HCT116 (cell line): ENCODE measurements at regions not wholly inside any gene's neighbourhood (a gene's known extent, or its start where the extent isn't known, plus 50 kb on each side); places are given as distances from the start of the nearest gene placed in this dataset.

Experiments used
- ATF3 ChIP-seq: IDR thresholded peaks from 2 replicates; pipeline ENCODE4 v1.6.1; 2012
- CBX3 ChIP-seq: IDR thresholded peaks from 2 replicates; pipeline ENCODE4 v1.6.1; 2012; ENCODE audit warnings: low read depth
- CEBPB ChIP-seq: IDR thresholded peaks from 2 replicates; pipeline ENCODE4 v1.6.1; 2012; ENCODE audit warnings: low read depth
- CTCF ChIP-seq, 3 experiments: fragments of 200-600 bp in 1 of 3; sonication (generic) in 1 of 3; IDR thresholded peaks in 2 of 3; conservative IDR thresholded peaks in 1 of 3; 2 replicates each; pipeline ENCODE4 v1.5.1; 2012 to 2017; ENCODE audit warnings: low read depth in 2 of 3, low read length in 2 of 3, antibody characterized with exemption in 1 of 3, borderline replicate concordance in 1 of 3, control low read depth in 1 of 3, mild to moderate bottlenecking in 1 of 3, mixed read lengths in 1 of 3, mixed run types in 1 of 3, moderate library complexity in 1 of 3; ENCODE audit not compliant: insufficient read depth in 1 of 3
- EZH2 ChIP-seq: fragments of 200-600 bp; sonication (generic); IDR thresholded peaks from 2 replicates; pipeline ENCODE4 v1.6.1; 2017; ENCODE audit warnings: antibody characterized with exemption, mixed run types
- FOSL1 ChIP-seq: IDR thresholded peaks from 2 replicates; pipeline ENCODE4 v1.6.1; 2012; ENCODE audit warnings: low read depth
- JUND ChIP-seq: IDR thresholded peaks from 2 replicates; pipeline ENCODE4 v1.6.1; 2012
- MAX ChIP-seq: IDR thresholded peaks from 2 replicates; pipeline ENCODE4 v1.6.1; 2012
- POLR2A ChIP-seq: IDR thresholded peaks from 2 replicates; pipeline ENCODE4 v1.7.0; 2011; ENCODE audit warnings: borderline replicate concordance; ENCODE audit not compliant: insufficient read depth, insufficient read length; ENCODE audit errors: extremely low read depth
- POLR2AphosphoS5 ChIP-seq: IDR thresholded peaks from 2 replicates; pipeline ENCODE4 v1.6.1; 2011; ENCODE audit warnings: mild to moderate bottlenecking, low read depth, low read length, moderate library complexity
- RAD21 ChIP-seq: IDR thresholded peaks from 2 replicates; pipeline ENCODE4 v1.6.1; 2012; ENCODE audit warnings: low read depth, mild to moderate bottlenecking
- SRF ChIP-seq: IDR thresholded peaks from 2 replicates; pipeline ENCODE4 v1.6.1; 2012; ENCODE audit warnings: low read depth
- TF ChIP-seq, protein P1 (sequence below): IDR thresholded peaks from 2 replicates; pipeline ENCODE4 v1.6.1; 2012; ENCODE audit warnings: low read depth
- TF ChIP-seq, protein P2 (sequence below): IDR thresholded peaks from 2 replicates; pipeline ENCODE4 v1.6.1; 2011; ENCODE audit warnings: mild to moderate bottlenecking, low read length, moderate library complexity; ENCODE audit not compliant: insufficient replicate concordance; ENCODE audit errors: extremely low read depth

- TF ChIP-seq CTCF (IDR thresholded peaks at IDR 0.05 in 2 of 3, conservative IDR thresholded peaks at IDR 0.05 in 1 of 3; ENCODE audit: borderline replicate concordance in 1 of 3, insufficient read depth in 1 of 3, low read depth in 2 of 3, low read length in 2 of 3) (no peak), EZH2 (no peak), MAX (no peak), POLR2AphosphoS5 (no peak), SRF (no peak), POLR2A (no peak), JUND (no peak), CBX3 (no peak), FOSL1 (no peak), RAD21 (no peak), ATF3 (no peak), CEBPB (no peak)
- TF ChIP-seq, protein P1, sequence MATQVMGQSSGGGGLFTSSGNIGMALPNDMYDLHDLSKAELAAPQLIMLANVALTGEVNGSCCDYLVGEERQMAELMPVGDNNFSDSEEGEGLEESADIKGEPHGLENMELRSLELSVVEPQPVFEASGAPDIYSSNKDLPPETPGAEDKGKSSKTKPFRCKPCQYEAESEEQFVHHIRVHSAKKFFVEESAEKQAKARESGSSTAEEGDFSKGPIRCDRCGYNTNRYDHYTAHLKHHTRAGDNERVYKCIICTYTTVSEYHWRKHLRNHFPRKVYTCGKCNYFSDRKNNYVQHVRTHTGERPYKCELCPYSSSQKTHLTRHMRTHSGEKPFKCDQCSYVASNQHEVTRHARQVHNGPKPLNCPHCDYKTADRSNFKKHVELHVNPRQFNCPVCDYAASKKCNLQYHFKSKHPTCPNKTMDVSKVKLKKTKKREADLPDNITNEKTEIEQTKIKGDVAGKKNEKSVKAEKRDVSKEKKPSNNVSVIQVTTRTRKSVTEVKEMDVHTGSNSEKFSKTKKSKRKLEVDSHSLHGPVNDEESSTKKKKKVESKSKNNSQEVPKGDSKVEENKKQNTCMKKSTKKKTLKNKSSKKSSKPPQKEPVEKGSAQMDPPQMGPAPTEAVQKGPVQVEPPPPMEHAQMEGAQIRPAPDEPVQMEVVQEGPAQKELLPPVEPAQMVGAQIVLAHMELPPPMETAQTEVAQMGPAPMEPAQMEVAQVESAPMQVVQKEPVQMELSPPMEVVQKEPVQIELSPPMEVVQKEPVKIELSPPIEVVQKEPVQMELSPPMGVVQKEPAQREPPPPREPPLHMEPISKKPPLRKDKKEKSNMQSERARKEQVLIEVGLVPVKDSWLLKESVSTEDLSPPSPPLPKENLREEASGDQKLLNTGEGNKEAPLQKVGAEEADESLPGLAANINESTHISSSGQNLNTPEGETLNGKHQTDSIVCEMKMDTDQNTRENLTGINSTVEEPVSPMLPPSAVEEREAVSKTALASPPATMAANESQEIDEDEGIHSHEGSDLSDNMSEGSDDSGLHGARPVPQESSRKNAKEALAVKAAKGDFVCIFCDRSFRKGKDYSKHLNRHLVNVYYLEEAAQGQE, result no peak
- TF ChIP-seq, protein P2, sequence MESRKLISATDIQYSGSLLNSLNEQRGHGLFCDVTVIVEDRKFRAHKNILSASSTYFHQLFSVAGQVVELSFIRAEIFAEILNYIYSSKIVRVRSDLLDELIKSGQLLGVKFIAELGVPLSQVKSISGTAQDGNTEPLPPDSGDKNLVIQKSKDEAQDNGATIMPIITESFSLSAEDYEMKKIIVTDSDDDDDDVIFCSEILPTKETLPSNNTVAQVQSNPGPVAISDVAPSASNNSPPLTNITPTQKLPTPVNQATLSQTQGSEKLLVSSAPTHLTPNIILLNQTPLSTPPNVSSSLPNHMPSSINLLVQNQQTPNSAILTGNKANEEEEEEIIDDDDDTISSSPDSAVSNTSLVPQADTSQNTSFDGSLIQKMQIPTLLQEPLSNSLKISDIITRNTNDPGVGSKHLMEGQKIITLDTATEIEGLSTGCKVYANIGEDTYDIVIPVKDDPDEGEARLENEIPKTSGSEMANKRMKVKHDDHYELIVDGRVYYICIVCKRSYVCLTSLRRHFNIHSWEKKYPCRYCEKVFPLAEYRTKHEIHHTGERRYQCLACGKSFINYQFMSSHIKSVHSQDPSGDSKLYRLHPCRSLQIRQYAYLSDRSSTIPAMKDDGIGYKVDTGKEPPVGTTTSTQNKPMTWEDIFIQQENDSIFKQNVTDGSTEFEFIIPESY, result no peak
Observed at GRCh38 chr4:128403586-128403985, 116.0 kb upstream of the PGRMC2 start.
